B cell (primary cell): ENCODE measurements at regions not wholly inside any gene's neighbourhood (a gene's known extent, or its start where the extent isn't known, plus 50 kb on each side); places are given as distances from the start of the nearest gene placed in this dataset.

Experiments used
- ATAC-seq: fragments of 200-7000 bp; cut with Tn5 transposase; one replicate; pipeline ENCODE4 v1.10.0; 2021; ENCODE audit warnings: low read depth, mild to moderate bottlenecking, moderate number of reproducible peaks, moderate library complexity
- CTCF ChIA-PET: fragments of 350-600 bp; sonication (Branson Sonifier 250); formaldehyde crosslinking; loops from one replicate; lab custom pipeline; 2021; ENCODE audit warnings: antibody characterized with exemption, inconsistent platforms; lab: Charles Lee
- POLR2A ChIA-PET: fragments of 350-600 bp; sonication (Branson Sonifier 250); formaldehyde crosslinking; loops from one replicate; lab custom pipeline; 2021; ENCODE audit warnings: antibody characterized with exemption; lab: Charles Lee
- DNase-seq: peaks from one replicate; pipeline ENCODE4 v3.0.0; 2013
- H2AFZ ChIP-seq: 2 replicates; pipeline ENCODE4 v1.6.1; 2012; ENCODE audit warnings: mild to moderate bottlenecking, low read depth, low read length; ENCODE audit not compliant: insufficient read depth, poor library complexity, severe bottlenecking
- H3K27ac ChIP-seq, 2 donors: 1 replicate in 1 of 2; 2 replicates in 1 of 2; pipeline ENCODE4 v1.5.1; 2012 to 2013; ENCODE audit warnings: low read length in 2 of 2, mild to moderate bottlenecking in 2 of 2, moderate library complexity in 1 of 2
- H3K27me3 ChIP-seq, 4 experiments: fragments of 200-600 bp in 1 of 4; sonication (generic) in 1 of 4; replicated peaks in 1 of 4; 1 replicate in 2 of 4; 2 replicates in 2 of 4; pipeline versions ENCODE4 v1.6.1 to v1.7.0; 2013 to 2016; ENCODE audit warnings: low read length in 3 of 4, mild to moderate bottlenecking in 2 of 4, mixed read lengths in 1 of 4, moderate library complexity in 1 of 4; ENCODE audit not compliant: insufficient read depth in 4 of 4, control insufficient read depth in 3 of 4; ENCODE audit errors: control extremely low read depth in 1 of 4
- H3K36me3 ChIP-seq, 2 experiments: replicated peaks in 1 of 2; 1 replicate in 1 of 2; 2 replicates in 1 of 2; pipeline versions ENCODE4 v1.6.1 to v1.7.1; 2013; ENCODE audit warnings: low read length in 1 of 2; ENCODE audit not compliant: insufficient read depth in 2 of 2, control insufficient read depth in 1 of 2; ENCODE audit errors: control extremely low read depth in 1 of 2, extremely low read depth in 1 of 2
- H3K4me1 ChIP-seq, 2 donors: fragments of 200-600 bp in 1 of 2; sonication (generic) in 1 of 2; 1 replicate in 1 of 2; 2 replicates in 1 of 2; pipeline versions ENCODE4 v1.5.1 to v1.6.1; 2013 to 2017; ENCODE audit warnings: low read length in 2 of 2; ENCODE audit not compliant: control insufficient read depth in 2 of 2, insufficient read depth in 2 of 2
- H3K4me2 ChIP-seq: replicated peaks from 2 replicates; pipeline ENCODE3; 2012; ENCODE audit warnings: mild to moderate bottlenecking, low read depth, low read length; ENCODE audit not compliant: poor library complexity, severe bottlenecking
- H3K4me3 ChIP-seq, 5 experiments: fragments of 200-600 bp in 1 of 5; sonication (generic) in 1 of 5; 1 replicate in 3 of 5; 2 replicates in 2 of 5; pipeline versions ENCODE4 v1.5.1 to v1.7.0; 2011 to 2016; ENCODE audit warnings: low read length in 4 of 5, mild to moderate bottlenecking in 4 of 5, low read depth in 2 of 5, control low read depth in 1 of 5, moderate library complexity in 1 of 5; ENCODE audit not compliant: insufficient read depth in 1 of 5; ENCODE audit errors: control extremely low read depth in 1 of 5, extremely low read depth in 1 of 5
- H3K79me2 ChIP-seq: fragments of 200-600 bp; sonication (generic); one replicate; pipeline ENCODE4 v1.6.0; 2016; ENCODE audit warnings: low read length; ENCODE audit not compliant: control insufficient read depth, insufficient read depth
- H3K9ac ChIP-seq: fragments of 200-600 bp; sonication (generic); 2 replicates; pipeline ENCODE4 v1.6.1; 2017; ENCODE audit warnings: mild to moderate bottlenecking, low read length, moderate library complexity
- H3K9me3 ChIP-seq, 3 donors: one replicate each; pipeline versions ENCODE4 v1.6.1 to v1.7.1; 2013; ENCODE audit warnings: low read length in 2 of 3; ENCODE audit not compliant: control insufficient read depth in 2 of 3, insufficient read depth in 1 of 3; ENCODE audit errors: control extremely low read depth in 1 of 3
- H4K20me1 ChIP-seq: 2 replicates; pipeline ENCODE4 v1.6.0; 2012; ENCODE audit warnings: mild to moderate bottlenecking, low read length; ENCODE audit not compliant: insufficient read depth, control insufficient read depth, poor library complexity, severe bottlenecking
- H3K27ac Mint-ChIP-seq: one replicate; pipeline ENCODE4 v1.8.0; 2021; ENCODE audit warnings: mixed read lengths
- H3K27me3 Mint-ChIP-seq: one replicate; pipeline ENCODE4 v1.8.0; 2021; ENCODE audit warnings: mixed read lengths
- H3K4me1 Mint-ChIP-seq: one replicate; pipeline ENCODE4 v1.8.0; 2021; ENCODE audit warnings: mixed read lengths
- H3K4me3 Mint-ChIP-seq: one replicate; pipeline ENCODE4 v1.8.0; 2021; ENCODE audit warnings: mixed read lengths
- H3K9me3 Mint-ChIP-seq: one replicate; pipeline ENCODE4 v1.8.0; 2022; ENCODE audit warnings: mixed read lengths; ENCODE audit not compliant: insufficient read depth
- EZH2 ChIP-seq: IDR thresholded peaks from 2 replicates; pipeline ENCODE4 v1.6.1; 2012; ENCODE audit warnings: borderline replicate concordance, low read depth, mild to moderate bottlenecking, moderate library complexity, low read length; ENCODE audit not compliant: insufficient read depth, poor library complexity, severe bottlenecking
- WGBS: methylation state at CpG from one replicate; pipeline ENCODE4 v1.1.5; 2013; ENCODE audit warnings: missing lambda C conversion rate; ENCODE audit not compliant: insufficient coverage; 5-methylcytosine and 5-hydroxymethylcytosine counted together
- intact Hi-C: fragments of 100-400 bp; cut with micrococcal nuclease; formaldehyde crosslinking; loops from one replicate; pipeline ENCODE4 v1.10.0; 2022
- TF ChIP-seq, protein P1 (sequence below): fragments of 200-600 bp; IDR thresholded peaks from one replicate; pipeline ENCODE4 v1.8.0; 2022; ENCODE audit warnings: antibody characterized with exemption, mild to moderate bottlenecking

DNA sequence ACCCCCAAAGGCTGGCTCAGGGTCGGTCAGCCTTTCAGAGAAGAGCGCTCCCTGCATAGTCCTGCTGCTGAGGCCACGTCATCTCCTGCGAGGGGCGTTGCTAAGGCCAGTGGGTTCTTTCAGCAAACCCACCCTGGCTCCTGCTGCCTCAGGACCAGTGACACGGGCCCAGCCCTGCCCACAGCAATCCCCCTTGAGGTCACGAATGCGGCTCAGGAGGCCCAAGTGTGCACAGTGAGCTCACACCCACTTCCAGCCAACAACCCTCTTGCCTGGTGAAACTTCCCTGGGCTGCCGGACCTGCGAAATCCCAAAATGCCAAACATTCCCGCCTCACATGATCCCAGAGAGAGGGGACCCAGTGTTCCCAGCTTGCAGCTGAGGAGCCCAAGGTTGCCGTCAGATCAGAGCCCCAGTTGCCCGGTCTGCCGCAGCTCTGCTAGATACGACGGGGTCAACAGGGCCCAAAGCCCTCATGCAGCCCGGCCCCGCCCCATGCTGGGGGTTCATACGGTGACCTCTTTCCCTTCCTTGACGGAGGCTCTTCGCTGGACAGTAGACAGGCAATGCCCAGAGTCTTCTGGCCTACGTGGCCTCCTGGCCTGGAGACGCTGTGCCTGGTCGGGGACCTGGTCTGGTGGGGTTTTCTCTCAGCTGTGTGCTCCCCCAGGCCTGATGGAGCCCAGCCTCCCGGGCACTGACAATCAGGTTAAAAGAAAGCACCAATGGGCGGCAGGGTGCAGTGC is 116.4 kb upstream of the COL5A1 start:
- Mint-ChIP-seq H3K4me3 (no peak overlapping the region), H3K27me3 (peaks cover 10% of the 10 kb centered on the region), H3K27ac (no peak overlapping the region), H3K4me1 (no peaks in the 10 kb centered on the region), H3K9me3 (no peaks in the 10 kb centered on the region)
- no peaks in the 10 kb centered on the region for H3K4me1 ChIP-seq
- no peaks in the 10 kb centered on the region for H3K79me2 ChIP-seq
- no peak overlapping the region for H3K4me3 ChIP-seq
- peaks cover 0 to 2% (median 0%) of the 10 kb centered on the region in 4 experiments for H3K27me3 ChIP-seq
- TF ChIP-seq EZH2: no peak
- TF ChIP-seq, protein P1, sequence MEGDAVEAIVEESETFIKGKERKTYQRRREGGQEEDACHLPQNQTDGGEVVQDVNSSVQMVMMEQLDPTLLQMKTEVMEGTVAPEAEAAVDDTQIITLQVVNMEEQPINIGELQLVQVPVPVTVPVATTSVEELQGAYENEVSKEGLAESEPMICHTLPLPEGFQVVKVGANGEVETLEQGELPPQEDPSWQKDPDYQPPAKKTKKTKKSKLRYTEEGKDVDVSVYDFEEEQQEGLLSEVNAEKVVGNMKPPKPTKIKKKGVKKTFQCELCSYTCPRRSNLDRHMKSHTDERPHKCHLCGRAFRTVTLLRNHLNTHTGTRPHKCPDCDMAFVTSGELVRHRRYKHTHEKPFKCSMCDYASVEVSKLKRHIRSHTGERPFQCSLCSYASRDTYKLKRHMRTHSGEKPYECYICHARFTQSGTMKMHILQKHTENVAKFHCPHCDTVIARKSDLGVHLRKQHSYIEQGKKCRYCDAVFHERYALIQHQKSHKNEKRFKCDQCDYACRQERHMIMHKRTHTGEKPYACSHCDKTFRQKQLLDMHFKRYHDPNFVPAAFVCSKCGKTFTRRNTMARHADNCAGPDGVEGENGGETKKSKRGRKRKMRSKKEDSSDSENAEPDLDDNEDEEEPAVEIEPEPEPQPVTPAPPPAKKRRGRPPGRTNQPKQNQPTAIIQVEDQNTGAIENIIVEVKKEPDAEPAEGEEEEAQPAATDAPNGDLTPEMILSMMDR: no peak
- ChIA-PET POLR2A (no interaction called here), CTCF (no interaction called here)
- 95% methylated on average over 26 of the region's 26 CpGs for WGBS
- no peak overlapping the region for H3K27ac ChIP-seq
- no peak overlapping the region for H3K4me2 ChIP-seq
- H4K20me1 ChIP-seq: no peaks in the 10 kb centered on the region
- ATAC-seq: no peak
- no peaks in the 10 kb centered on the region for H3K36me3 ChIP-seq
- no peak for DNase-seq
- H2AFZ ChIP-seq: no peak overlapping the region
- intact Hi-C loops: no loop called here
- peaks cover 0 to 11% (median 0%) of the 10 kb centered on the region in 3 donors for H3K9me3 ChIP-seq
- H3K9ac ChIP-seq: no peak overlapping the region

DNA sequence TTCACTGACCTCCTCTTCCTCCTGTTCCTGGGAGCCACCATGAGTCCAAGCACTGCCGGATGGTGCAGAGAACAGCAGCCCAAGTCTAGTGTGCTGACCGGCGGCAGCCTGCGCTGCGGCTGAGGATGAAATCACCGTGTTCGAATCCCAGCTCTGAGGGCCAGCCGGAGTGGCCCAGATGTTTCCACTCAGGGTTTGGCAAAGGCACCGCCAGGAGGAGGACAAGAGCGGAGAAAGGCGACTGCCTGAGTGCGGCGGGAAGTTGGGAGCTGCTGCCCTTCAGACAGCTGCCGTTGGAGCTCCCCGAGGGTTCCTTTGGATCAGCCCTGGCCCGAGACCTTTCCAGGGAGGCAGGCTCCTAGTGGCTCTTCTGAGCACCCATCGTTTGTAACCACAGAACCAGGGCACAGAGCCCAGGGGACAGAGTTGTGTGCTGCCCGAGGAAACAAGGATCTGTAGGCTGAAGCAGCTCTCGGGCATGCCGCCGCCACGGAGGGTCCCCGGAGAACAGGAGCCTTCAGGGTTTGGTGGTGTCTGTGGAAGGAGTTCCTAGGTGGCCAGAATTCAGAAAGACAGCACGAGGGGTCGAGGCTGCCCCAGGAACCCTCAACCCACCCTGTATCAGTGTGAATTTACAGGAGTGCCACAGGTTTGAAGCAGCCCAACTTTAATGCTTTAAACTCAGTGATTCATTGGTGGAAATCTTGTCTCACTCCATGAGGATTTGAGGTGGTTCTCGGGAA is 115.6 kb upstream of the COL5A1 start:
- DNase-seq: no peak
- no peaks in the 10 kb centered on the region for H3K4me1 ChIP-seq
- Mint-ChIP-seq H3K4me3 (no peak overlapping the region), H3K9me3 (no peaks in the 10 kb centered on the region), H3K27ac (no peak overlapping the region), H3K27me3 (peaks cover 9% of the 10 kb centered on the region), H3K4me1 (no peaks in the 10 kb centered on the region)
- peaks cover 0 to 2% (median 0%) of the 10 kb centered on the region in 4 experiments for H3K27me3 ChIP-seq
- peaks cover 0 to 14% (median 0%) of the 10 kb centered on the region in 3 donors for H3K9me3 ChIP-seq
- intact Hi-C loops: no loop called here
- H3K4me2 ChIP-seq: no peak overlapping the region
- no peaks in the 10 kb centered on the region for H4K20me1 ChIP-seq
- no peaks in the 10 kb centered on the region for H3K36me3 ChIP-seq
- H3K27ac ChIP-seq: no peak overlapping the region
- no peak overlapping the region for H3K9ac ChIP-seq
- WGBS: 91% methylated on average over 25 of the region's 26 CpGs
- TF ChIP-seq, protein P1: no peak
- TF ChIP-seq EZH2: no peak
- no peaks in the 10 kb centered on the region for H3K79me2 ChIP-seq
- H3K4me3 ChIP-seq: no peak overlapping the region
- ATAC-seq: no peak
- ChIA-PET POLR2A (no interaction called here), CTCF (no interaction called here)
- H2AFZ ChIP-seq: no peak overlapping the region
